HG03558 (cell line): ENCODE measurements at regions not wholly inside any gene's neighbourhood (a gene's known extent, or its start where the extent isn't known, plus 50 kb on each side); places are given as distances from the start of the nearest gene placed in this dataset.
"Not testable (repeated sequence)": the region's sequence is repeated elsewhere in the genome, so short reads cannot be mapped to it uniquely, and the experiment has no call there.

Source experiments
- ATAC-seq: cut with Tn5 transposase; IDR thresholded peaks from one replicate; pipeline ENCODE4 v1.9.1; 2021; ENCODE audit warnings: moderate number of reproducible peaks; ENCODE audit not compliant: unreplicated experiment; ENCODE audit errors: extremely low read depth

GRCh38 chr10:120047373-120047772 lies 154.8 kb downstream of the SEC23IP start:
- not testable (repeated sequence) for ATAC-seq

DNA sequence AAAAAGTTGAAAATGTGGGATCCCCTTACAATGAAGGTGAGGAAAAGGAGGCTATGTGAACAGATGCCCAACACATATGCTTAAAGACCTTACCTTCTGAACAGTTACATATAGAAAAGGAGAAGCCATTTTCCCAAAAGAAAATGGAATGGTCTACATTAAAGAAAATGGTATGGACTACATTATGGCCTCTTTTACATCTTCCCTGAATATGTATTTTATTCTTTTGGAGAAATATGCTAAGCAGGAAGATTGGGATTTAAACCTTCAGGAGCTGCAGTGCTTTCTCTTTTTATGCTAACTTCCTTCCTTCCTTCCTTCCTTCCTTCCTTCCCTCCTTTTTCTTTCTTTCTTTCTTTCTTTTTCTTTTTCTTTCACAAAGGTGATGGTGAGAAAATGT lies 155.4 kb downstream of the SEC23IP start:
- no peak for ATAC-seq

GRCh38 chr10:120048391-120048790 lies 155.9 kb downstream of the SEC23IP start:
- no peak for ATAC-seq

DNA sequence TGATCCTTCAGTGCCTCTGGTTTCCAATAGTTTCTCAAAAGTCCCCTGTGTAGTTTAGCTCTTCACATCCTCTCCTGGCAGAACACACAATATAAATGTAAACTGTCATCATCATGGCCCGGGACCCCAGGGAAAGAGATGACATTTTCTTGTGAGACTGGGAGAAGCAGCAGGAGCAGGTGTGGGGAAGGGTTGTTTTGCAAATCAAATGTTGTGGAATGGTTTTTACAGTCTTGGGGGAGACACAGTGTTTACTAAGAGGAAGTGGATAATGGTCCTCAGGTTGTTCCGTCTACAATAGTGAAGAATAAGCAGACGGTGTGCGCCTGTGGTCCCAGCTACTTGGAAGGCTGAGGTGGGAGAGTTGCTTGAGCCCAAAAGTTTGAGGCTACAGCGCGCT lies 159.1 kb downstream of the SEC23IP start:
- no peak for ATAC-seq

DNA sequence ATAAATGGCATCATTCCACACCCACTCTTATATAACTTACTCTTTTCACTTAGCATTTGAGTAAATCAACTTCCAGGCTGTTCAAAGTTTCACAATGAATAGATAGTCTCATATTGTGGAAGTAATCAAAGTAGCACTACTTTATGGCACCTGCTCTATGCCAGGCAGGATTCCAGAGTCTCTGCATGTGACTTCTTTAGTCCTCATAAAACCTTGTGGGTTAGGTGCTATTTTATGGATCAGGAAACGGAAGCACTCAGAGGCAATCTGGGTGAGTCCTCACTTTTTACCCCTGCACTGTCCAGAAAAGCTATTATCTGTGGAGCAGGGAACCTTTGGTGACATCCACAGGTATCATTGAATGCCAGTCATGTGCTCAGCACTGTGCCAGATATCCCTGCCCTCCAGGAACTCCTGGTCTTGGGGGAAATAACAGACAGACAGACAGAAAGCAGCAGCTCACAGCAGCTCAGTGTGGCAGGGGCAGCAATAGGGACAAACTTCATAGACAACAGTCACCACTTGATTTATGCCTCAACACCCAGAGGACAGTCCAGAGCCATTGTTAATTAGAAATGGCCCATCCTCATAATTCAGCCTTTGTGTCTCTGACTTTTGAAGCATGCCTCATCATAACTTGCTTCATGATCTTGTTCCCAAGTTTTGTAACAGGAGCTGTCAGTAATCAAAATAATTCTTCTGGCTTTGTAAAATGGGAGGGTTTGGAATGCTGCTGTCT lies 160.6 kb downstream of the SEC23IP start:
- ATAC-seq, result no peak

DNA sequence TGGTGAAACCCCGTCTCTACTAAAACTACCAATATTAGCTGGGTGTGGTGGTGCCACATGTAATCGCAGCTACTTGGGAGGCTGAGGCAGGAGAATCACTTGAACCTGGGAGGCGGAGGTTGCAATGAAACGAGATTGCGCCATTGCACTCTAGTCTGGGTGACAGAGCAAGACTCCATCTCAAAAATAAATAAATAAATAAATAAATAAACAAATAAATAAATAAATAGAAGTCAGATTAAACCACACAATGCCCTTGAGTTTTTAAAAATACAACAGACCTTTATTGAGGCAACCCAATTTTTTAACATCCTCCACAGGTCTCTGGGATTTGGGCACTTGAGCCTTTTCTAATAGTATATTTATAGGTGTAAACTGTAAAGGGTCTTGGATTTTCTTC lies 167.3 kb downstream of the SEC23IP start:
- not testable (repeated sequence) for ATAC-seq

DNA sequence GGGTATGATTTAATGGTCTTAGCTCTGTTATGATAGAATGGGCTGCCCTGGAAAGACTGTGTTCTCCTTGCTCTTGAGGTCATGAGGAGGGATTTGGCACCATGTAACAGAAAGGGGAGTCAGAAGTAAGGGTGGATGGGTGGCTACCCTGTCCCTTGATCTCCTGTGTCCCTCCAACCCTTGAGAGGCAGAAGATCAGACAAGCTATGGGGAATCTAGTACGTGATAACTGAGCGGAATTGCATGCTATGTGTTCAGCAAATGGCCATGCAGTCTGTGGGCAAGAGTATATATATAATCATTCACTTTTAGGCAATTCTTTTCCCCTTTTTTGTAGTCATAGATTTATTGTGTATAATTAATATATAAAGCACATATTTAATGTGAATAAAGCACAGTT lies 174.9 kb downstream of the SEC23IP start:
- no peak for ATAC-seq

GRCh38 chr10:120069700-120070099 lies 177.2 kb downstream of the SEC23IP start:
- ATAC-seq, result no peak

DNA sequence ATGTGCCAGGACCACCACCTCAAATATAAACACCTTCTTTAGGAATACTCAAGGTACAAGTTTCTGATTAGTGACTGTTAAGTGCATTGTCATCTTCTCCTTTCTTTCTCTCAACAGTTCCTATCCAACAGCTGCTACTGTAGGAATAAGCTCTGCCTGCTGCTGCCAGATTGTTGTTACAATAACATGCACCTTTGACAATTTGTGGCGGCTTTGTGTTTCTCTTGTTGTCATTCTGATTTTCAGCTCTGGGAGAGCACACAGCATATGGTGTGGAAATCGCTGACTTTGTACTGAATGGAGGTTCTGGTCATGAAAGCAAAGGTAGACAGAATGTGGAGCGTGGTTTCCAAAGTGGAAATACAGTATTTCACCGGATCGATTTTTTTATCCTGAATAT lies 182.8 kb downstream of the SEC23IP start:
- ATAC-seq, result no peak

- ATAC-seq, result no peak
Measured at GRCh38 chr10:120076996-120077706, 184.6 kb downstream of the SEC23IP start.

- ATAC-seq, result no peak
Measured at GRCh38 chr10:120077707-120078492, 185.4 kb downstream of the SEC23IP start.

- ATAC-seq, result no peak
Measured at GRCh38 chr10:120085096-120085796, 192.7 kb downstream of the SEC23IP start.

- ATAC-seq, result no peak
Measured at GRCh38 chr10:120086066-120086465, 193.5 kb downstream of the SEC23IP start.

GRCh38 chr10:120087109-120087508 lies 194.6 kb downstream of the SEC23IP start:
- no peak for ATAC-seq

GRCh38 chr10:120095875-120096274 lies 203.3 kb downstream of the SEC23IP start:
- ATAC-seq, result no peak

DNA sequence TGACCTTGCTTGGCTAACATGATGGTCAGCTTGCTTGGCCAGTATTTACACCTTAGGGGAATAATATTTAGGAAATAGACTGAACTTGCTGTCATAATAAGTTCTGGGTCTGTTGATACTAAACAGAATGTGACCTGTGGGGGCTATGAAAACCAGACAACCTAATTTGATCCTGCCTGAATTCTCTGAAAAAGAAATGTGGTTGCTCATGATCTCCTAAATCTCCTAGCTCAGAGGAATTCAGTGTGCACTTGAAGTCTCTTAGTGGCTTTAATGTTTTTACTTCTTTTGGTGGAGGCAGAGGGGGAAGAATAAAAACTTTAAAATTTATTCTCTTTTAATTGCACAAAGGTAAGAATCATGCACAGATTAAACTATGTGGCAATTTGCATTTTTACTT lies 205.2 kb downstream of the SEC23IP start:
- ATAC-seq, result no peak

GRCh38 chr10:120098232-120098930 lies 205.9 kb downstream of the SEC23IP start:
- no peak for ATAC-seq

GRCh38 chr10:120103738-120104560 lies 211.4 kb downstream of the SEC23IP start:
- no peak for ATAC-seq

DNA sequence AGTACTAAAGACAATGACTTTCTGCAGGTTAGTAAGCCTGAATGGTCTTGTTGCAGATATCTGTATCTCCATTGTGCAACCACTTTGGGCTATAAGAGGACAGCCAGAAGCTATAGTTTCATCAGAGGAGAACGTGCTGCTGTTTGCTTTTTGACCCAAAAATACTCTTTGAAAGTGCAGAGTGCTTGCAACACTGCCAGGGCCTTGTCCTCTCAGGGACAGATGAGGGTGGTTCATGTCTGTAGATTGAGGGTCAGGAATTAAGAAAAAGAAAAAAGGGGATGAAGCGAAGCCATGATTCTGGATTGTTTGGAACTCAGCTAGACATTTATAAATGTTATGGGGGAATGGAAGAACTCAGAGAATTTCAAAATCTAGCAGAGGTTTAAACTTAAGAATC lies 212.5 kb downstream of the SEC23IP start:
- ATAC-seq, result no peak
